PC-9 (cell line): ENCODE measurements at regions not wholly inside any gene's neighbourhood (a gene's known extent, or its start where the extent isn't known, plus 50 kb on each side); places are given as distances from the start of the nearest gene placed in this dataset.

Experiments used
- BruUV-seq: library from RNA; stranded (reverse); fragments of 400-500 nt; replicated peaks from 2 replicates; lab custom pipeline; 2021; lab: Mats Ljungman, UMichigan
- CTCF ChIA-PET: fragments of 300-600 bp; sonication (Branson Sonifier 250); formaldehyde crosslinking; loops from one replicate; lab custom pipeline; 2022; ENCODE audit warnings: antibody characterized with exemption; lab: Charles Lee
- POLR2A ChIA-PET: fragments of 300-600 bp; sonication (Branson Sonifier 250); formaldehyde crosslinking; loops from one replicate; lab custom pipeline; 2022; ENCODE audit warnings: antibody characterized with exemption; ENCODE audit not compliant: unreplicated experiment; lab: Charles Lee
- DNase-seq, 2 experiments: peaks; one replicate each; pipeline versions ENCODE4 v3.0.0 to v3.0.0-alpha.2; 2015 to 2022; ENCODE audit warnings: mixed read lengths in 1 of 2
- H2AFZ ChIP-seq: fragments of 200-600 bp; sonication (generic); 2 replicates; pipeline ENCODE4 v1.8.1; 2017; ENCODE audit warnings: antibody characterized with exemption
- H3F3A ChIP-seq: fragments of 200-600 bp; sonication (generic); 2 replicates; pipeline ENCODE4 v1.8.1; 2017; ENCODE audit warnings: antibody characterized with exemption, mild to moderate bottlenecking, low read depth; ENCODE audit not compliant: insufficient read depth
- H3K27ac ChIP-seq: fragments of 200-600 bp; sonication (generic); 2 replicates; pipeline ENCODE4 v1.6.1; 2016; ENCODE audit warnings: mixed run types
- H3K27me3 ChIP-seq: fragments of 200-600 bp; sonication (generic); 2 replicates; pipeline ENCODE4 v1.6.1; 2016; ENCODE audit warnings: low read depth, mixed run types; ENCODE audit not compliant: insufficient read depth
- H3K36me3 ChIP-seq: fragments of 200-600 bp; sonication (generic); 2 replicates; pipeline ENCODE4 v1.6.1; 2016; ENCODE audit warnings: low read depth, mixed run types
- H3K4me1 ChIP-seq: fragments of 200-600 bp; sonication (generic); replicated peaks from 2 replicates; pipeline ENCODE4 v1.6.1; 2016; ENCODE audit warnings: mixed run types; ENCODE audit not compliant: insufficient read depth
- H3K4me2 ChIP-seq: fragments of 200-600 bp; sonication (generic); 2 replicates; pipeline ENCODE4 v1.6.1; 2017; ENCODE audit warnings: mixed run types
- H3K4me3 ChIP-seq: fragments of 200-600 bp; sonication (generic); 2 replicates; pipeline ENCODE4 v1.6.1; 2016; ENCODE audit warnings: mixed run types
- H3K79me2 ChIP-seq: fragments of 200-600 bp; sonication (generic); 2 replicates; pipeline ENCODE4 v1.6.1; 2017; ENCODE audit warnings: low read depth, mixed run types
- H3K9me2 ChIP-seq: fragments of 200-600 bp; sonication (generic); 2 replicates; pipeline ENCODE4 v1.8.1; 2017; ENCODE audit warnings: mild to moderate bottlenecking; ENCODE audit not compliant: insufficient read depth
- H3K9me3 ChIP-seq: fragments of 200-600 bp; sonication (generic); 2 replicates; pipeline ENCODE4 v1.8.1; 2016; ENCODE audit warnings: low read depth; ENCODE audit not compliant: insufficient read depth
- H4K20me1 ChIP-seq: fragments of 200-600 bp; sonication (generic); 2 replicates; pipeline ENCODE4 v1.8.1; 2017; ENCODE audit not compliant: insufficient read depth
- EZH2 ChIP-seq: fragments of 200-600 bp; sonication (generic); IDR thresholded peaks from 2 replicates; pipeline ENCODE4 v1.8.0; 2017; ENCODE audit warnings: antibody characterized with exemption, low read depth
- intact Hi-C: fragments of 100-400 bp; cut with micrococcal nuclease; formaldehyde crosslinking; loops from one replicate; pipeline ENCODE4 v1.10.0; 2022; ENCODE audit not compliant: unreplicated experiment
- TF ChIP-seq, protein P1 (sequence below): fragments of 200-600 bp; sonication (generic); conservative IDR thresholded peaks from 2 replicates; pipeline ENCODE4 v1.6.1; 2017; ENCODE audit warnings: mixed run types, antibody characterized with exemption, mild to moderate bottlenecking, moderate library complexity

DNA sequence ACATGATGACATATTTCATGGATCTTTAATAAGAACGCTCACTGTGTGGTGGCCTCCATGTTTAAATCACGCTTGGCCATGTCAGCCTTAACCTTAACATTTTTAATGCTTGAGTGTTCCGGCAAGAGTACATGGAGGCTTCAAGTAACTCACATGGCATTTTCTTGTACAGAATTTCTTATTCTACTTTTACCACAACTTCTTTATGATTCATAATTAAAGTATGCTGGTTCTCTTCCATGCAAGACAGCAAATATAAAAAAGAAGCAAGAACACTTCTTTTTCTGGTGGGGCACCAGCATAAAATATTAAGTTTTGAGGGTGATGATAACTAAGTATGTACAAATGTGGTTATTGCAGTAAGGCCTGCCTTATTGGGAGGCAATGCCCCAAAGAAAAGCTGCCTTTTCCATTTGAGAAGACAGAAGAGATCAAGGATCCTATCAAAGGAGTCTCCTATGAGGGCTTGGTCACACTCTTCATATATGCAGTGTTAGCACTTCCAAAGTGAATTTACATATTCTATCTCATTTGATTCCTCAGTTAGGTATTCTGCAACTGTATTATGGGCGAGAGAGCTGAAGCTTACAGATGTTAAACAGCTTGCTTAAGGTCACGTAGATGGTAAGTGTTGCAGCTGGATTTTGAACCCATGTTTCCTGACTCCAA lies 382.7 kb upstream of the MEF2C start:
- no peaks in the 10 kb centered on the region for H3K9me2 ChIP-seq
- H2AFZ ChIP-seq, result no peak overlapping the region
- no peaks in the 10 kb centered on the region for H3K79me2 ChIP-seq
- H3K9me3 ChIP-seq, result no peaks in the 10 kb centered on the region
- no peak for DNase-seq
- H3K27me3 ChIP-seq, result no peaks in the 10 kb centered on the region
- ChIA-PET POLR2A (no interaction called here), CTCF (no interaction called here)
- H3K4me2 ChIP-seq, result no peak overlapping the region
- H3K27ac ChIP-seq, result no peak overlapping the region
- H3F3A ChIP-seq, result no peaks in the 10 kb centered on the region
- H4K20me1 ChIP-seq, result no peaks in the 10 kb centered on the region
- intact Hi-C loops, result loop anchor here (10.0 kb wide), 1 partner anchor 469 kb away; no protein-coding TSS in a partner anchor
- BruUV-seq, result no TSS peak
- no peaks in the 10 kb centered on the region for H3K36me3 ChIP-seq
- TF ChIP-seq, protein P1, sequence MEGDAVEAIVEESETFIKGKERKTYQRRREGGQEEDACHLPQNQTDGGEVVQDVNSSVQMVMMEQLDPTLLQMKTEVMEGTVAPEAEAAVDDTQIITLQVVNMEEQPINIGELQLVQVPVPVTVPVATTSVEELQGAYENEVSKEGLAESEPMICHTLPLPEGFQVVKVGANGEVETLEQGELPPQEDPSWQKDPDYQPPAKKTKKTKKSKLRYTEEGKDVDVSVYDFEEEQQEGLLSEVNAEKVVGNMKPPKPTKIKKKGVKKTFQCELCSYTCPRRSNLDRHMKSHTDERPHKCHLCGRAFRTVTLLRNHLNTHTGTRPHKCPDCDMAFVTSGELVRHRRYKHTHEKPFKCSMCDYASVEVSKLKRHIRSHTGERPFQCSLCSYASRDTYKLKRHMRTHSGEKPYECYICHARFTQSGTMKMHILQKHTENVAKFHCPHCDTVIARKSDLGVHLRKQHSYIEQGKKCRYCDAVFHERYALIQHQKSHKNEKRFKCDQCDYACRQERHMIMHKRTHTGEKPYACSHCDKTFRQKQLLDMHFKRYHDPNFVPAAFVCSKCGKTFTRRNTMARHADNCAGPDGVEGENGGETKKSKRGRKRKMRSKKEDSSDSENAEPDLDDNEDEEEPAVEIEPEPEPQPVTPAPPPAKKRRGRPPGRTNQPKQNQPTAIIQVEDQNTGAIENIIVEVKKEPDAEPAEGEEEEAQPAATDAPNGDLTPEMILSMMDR, result no peak
- no peak overlapping the region for H3K4me3 ChIP-seq
- H3K4me1 ChIP-seq, result no peaks in the 10 kb centered on the region

DNA sequence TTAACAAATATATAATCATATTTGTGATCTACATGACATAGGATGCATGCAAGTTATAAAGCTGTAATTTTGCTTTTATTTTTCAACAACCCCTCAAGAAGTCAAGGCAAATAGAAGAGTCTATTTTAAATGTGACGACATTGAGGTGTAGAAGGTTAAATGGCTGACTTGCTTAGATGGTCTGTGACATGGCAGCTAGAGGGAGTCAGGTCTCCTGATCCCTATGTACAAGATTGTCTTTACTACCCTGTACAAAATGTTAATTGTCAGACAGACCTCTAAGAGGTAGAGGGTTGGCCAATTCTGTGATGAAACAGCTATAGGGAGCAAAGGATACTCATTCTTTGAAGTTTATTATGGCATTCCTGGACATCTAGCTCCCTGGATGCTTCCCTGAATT lies 380.9 kb upstream of the MEF2C start:
- H3K36me3 ChIP-seq, result no peaks in the 10 kb centered on the region
- no peaks in the 10 kb centered on the region for H3K9me3 ChIP-seq
- POLR2A ChIA-PET, result no interaction called here
- CTCF ChIA-PET, result no interaction called here
- no peak for TF ChIP-seq EZH2
- TF ChIP-seq, protein P1, result no peak
- no peaks in the 10 kb centered on the region for H3K4me1 ChIP-seq
- no peaks in the 10 kb centered on the region for H3K27me3 ChIP-seq
- DNase-seq, result no peak
- no peak overlapping the region for H2AFZ ChIP-seq
- no peak overlapping the region for H3K4me2 ChIP-seq
- BruUV-seq, result no TSS peak
- no peaks in the 10 kb centered on the region for H3K9me2 ChIP-seq
- no peaks in the 10 kb centered on the region for H3F3A ChIP-seq
- no peak overlapping the region for H3K27ac ChIP-seq
- no peaks in the 10 kb centered on the region for H3K79me2 ChIP-seq
- intact Hi-C loops, result loop anchor here (10.0 kb wide), 1 partner anchor 471 kb away; no protein-coding TSS in a partner anchor
- no peak overlapping the region for H3K4me3 ChIP-seq
- no peaks in the 10 kb centered on the region for H4K20me1 ChIP-seq

DNA sequence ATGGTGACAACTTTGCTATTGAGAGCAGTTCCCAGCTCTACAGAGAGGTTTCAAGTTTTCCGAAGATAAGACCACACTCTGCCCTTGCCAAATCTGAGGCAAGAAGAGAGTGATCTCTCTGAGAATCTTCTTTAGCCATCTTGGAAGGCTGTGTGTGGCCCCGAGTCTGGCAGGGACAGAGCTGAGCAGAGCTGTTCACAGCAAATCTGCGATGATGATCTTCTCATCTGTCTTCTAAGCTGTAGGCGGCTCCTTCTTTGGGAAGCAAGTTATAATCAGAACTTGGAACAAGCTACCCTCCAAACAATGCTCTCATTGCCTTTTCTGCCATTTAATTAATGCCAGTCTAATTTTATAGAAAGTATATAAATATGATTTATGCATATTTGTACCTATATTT lies 379.0 kb upstream of the MEF2C start:
- Histone ChIP-seq H3K9me2 (no peaks in the 10 kb centered on the region), H3F3A (no peaks in the 10 kb centered on the region), H3K79me2 (no peaks in the 10 kb centered on the region), H2AFZ (no peak overlapping the region), H3K27me3 (no peaks in the 10 kb centered on the region), H4K20me1 (no peaks in the 10 kb centered on the region), H3K4me3 (no peak overlapping the region), H3K27ac (no peak overlapping the region), H3K4me2 (no peak overlapping the region), H3K4me1 (no peaks in the 10 kb centered on the region), H3K36me3 (no peaks in the 10 kb centered on the region), H3K9me3 (no peaks in the 10 kb centered on the region)
- no TSS peak for BruUV-seq
- POLR2A ChIA-PET, result no interaction called here
- no peak for TF ChIP-seq EZH2
- DNase-seq, result no peak
- intact Hi-C loops, result loop anchor here (10.0 kb wide), 1 partner anchor 473 kb away; no protein-coding TSS in a partner anchor
- CTCF ChIA-PET, result interaction anchor here (0.6 kb wide), 1 partner anchor 472 kb away, joined by 4 read pairs; no protein-coding TSS in a partner anchor
